Activated T-cell treated with anti-CD3 and anti-CD28 coated beads, Interleukin-2, amount 50 U/mL, for 48 hours (primary cell): ENCODE measurements at regions not wholly inside any gene's neighbourhood (a gene's known extent, or its start where the extent isn't known, plus 50 kb on each side); places are given as distances from the start of the nearest gene placed in this dataset.
"Not testable (repeated sequence)": the region's sequence is repeated elsewhere in the genome, so short reads cannot be mapped to it uniquely, and the experiment has no call there.

ENCODE experiments used
- DNase-seq, 2 experiments: peaks; one replicate each; pipeline ENCODE4 v3.0.0-alpha.2; 2020

GRCh38 chr6:112401083-112401482 lies 54.0 kb downstream of the RFPL4B start:
- DNase-seq = no peak

DNA sequence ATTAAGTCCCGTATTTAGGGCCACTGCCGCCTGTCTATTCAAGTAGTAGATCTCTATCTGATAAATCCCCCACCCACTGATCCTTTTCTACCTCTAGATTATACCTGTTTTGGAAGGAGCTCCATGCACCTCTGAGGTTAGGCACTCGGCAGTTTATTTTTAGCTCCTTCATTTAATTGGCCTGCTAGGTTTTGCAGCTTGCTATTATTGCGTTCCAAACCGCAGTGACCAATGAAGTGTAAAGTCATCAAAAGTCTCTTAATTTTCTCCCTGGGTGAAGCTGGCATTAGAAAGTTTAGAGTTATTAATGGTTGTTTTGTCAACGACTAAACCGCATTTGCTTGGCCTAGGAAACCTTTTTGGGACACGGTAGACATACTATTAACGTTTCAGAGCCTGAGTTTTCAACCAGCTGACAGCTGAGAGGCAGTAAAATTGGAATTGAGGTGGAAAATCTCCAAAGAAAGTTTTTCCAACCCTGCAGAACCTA lies 60.0 kb downstream of the RFPL4B start:
- no peak for DNase-seq

DNA sequence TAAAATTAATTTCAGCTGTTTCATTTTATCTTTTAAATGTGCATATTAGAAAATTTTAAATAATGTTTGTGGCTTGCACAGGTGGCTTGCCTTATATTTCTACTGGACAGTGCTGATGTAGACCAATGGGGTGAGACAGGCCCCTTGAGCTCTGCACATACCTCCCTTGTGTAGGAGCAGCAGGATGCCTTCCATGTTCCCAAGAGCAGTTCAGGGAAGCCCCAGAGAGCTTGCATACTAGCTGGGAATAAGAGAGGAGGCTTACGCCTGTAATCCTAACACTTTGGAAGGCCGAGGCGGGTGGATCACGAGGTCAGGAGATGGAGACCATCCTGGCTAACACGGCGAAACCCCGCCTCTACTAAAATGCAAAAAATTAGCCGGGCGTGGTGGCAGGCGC lies 61.4 kb downstream of the RFPL4B start:
- no peak for DNase-seq

DNA sequence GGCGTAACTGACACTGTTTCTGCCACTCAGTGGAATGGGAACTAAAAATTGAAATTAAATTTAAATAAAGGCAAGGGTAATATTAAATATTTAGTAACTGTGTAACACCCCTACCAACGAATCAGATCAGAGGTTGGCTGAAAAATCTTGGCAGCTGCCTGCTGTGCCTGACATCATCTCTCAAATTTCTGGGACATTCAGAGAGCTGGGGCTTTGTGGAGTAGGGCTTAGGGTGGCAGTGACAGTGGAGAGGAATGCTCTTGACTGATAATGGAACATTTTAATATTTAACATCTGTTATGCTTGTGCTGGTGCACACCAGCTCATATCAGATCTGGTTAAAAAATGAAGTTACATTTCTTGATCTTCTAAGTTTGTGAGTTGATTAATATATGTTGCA lies 62.2 kb downstream of the RFPL4B start:
- DNase-seq = no peak

GRCh38 chr6:112413780-112414179 lies 66.7 kb downstream of the RFPL4B start:
- no peak for DNase-seq

DNA sequence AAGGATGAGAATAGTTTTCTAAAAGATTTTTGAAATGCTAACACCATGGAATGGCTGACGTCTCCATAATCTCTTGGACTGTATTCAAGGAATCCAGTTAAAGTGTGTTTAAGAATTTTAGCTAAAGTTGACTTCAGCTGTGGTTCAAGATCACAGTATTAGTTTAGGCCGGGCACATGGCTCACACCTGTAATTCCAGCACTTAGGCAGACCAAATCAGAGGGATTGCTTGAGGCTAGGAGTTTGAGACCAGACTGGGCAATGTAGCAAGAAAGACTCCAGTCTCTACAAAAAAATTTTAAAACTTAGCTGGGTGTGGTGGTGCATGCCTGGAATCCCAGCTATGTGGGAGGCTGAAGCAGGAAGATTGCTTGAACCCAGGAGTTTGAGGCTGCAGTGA lies 68.2 kb downstream of the RFPL4B start:
- DNase-seq = no peak

GRCh38 chr6:112416866-112417265 lies 69.7 kb downstream of the RFPL4B start:
- DNase-seq = no peak

DNA sequence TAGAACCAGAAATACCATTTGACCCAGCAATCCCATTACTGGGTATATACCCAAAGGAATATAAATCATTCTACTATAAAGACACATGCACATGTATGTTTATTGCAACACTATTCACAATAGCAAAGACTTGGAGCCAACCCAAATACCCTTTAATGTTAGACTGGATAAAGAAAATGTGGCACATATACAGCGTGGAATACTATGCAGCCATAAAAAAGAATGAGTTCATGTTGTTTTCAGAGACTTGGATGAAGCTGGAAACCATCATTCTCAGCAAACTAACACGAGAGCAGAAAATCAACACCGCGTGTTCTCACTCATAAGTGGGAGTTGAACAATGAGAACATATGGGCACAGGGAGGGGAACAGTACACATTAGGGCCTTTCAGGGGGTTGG lies 79.9 kb downstream of the RFPL4B start:
- not testable (repeated sequence) for DNase-seq

DNA sequence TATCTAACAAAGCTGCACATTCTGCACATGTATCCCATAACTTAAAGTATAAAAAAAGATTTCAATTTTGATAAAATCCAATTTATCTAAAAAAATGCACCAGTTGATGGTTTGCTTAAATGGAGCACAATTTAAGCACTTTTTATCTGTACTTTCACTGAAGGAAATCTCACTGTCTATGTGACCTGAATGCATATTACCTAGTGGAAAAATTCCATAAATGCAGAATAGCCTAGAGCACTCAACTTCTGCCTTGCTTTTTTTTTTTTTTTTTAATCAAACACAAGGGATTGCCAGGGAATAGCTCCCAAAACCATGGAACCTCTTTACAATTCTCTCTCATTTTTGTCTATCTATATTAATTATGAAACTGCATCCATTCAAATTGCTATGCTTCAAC lies 80.4 kb downstream of the RFPL4B start:
- DNase-seq = no peak

GRCh38 chr6:112428477-112428876 lies 81.3 kb downstream of the RFPL4B start:
- no peak for DNase-seq

GRCh38 chr6:112429226-112429625 lies 82.1 kb downstream of the RFPL4B start:
- DNase-seq = no peak

DNA sequence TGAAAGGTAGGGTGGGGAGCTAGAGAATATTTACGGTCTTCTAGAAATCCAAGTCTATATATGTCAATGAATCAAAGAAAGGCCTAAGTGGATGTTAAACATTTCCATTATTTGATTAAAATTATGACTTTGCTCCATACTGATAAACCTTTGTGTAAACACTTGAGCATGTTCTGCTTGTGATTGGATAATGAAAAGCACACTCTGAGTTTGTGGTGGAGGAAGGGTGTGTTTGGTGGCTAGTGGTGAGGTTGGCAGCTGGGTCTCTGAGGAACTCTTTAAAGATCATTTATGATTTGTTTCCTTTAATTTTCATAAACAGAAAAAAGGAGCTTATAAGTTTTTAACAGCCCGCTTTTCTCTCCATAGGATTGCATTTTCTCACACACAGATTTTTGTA lies 84.7 kb downstream of the RFPL4B start:
- no peak for DNase-seq

DNA sequence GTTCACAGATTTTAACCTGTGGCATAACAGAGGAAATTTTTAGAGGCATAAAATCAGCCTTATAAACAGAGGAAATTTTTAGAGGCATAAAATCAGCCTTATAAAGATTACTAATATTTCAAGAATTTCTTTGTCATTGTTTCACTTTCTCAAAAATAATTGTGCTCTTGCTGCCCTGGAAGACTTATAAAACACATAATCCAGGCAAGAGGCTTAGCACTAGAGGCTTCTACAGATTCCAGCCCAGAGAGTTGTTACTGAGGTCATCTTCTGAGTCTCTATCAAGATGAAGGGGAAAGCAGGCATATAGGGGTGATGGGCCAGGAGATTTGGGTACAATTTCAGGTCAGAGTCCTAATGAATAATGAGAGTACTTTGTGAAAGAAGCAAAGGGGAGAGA lies 85.7 kb downstream of the RFPL4B start:
- no peak for DNase-seq

- DNase-seq = no peak
Measured at GRCh38 chr6:112433457-112433856, 86.3 kb downstream of the RFPL4B start.

- DNase-seq = no peak
Measured at GRCh38 chr6:112434896-112435435, 87.8 kb downstream of the RFPL4B start.

DNA sequence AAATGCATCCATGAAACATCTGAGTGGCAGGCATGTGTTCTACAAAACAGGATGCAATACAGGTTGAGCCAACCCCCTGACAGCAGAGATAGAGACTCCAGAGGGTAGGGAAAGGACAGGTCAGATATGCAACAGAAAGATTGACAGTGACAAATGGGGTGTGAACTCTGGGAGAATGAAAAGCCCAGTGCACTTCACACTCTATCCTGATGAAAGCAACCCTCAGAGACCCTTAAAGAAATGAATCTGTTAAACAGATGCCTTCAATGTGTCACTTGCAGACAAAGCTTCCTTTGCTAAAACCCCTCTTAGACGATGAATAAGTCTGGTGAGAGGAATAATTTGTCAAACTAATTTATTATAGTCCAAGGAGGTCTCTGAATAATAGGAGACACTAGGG lies 89.9 kb downstream of the RFPL4B start:
- no peak for DNase-seq

DNA sequence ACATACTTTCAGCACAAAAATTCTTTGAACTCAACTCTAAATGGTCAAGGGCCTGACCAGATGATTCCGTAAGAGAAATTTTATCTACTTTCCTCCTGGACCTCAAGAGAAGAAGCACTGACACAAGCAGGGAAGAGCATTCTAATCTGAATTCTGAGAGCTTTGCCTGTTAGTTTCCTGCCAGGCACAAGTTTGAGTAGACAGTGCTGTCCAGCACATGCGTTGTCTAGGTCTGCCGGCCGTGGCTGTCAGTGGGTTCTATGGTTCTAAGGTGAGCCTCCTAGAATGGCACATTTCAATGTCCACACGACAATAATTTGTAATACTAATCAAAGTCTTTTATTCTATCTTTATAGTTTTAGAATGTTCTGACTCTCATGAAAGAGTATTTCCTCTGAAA lies 91.9 kb downstream of the RFPL4B start:
- DNase-seq = no peak

DNA sequence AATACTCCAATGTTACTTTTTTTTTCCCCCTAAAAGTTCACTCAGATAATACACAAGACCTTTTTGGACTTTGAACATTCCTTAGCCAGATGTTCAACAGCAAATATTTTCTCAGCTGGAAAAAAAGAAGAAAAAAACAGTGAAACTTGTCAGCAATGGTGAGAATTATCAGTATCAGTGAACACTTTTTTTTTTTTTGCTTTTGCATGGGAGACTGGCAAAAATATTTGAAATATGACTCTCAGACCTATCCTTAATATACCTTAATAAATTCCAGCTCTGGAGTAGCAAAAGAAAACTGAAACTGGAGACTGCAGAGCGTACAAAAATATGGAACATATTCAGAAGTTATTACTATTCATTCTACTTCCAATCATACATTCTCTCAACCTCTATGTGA lies 92.3 kb downstream of the RFPL4B start:
- no peak for DNase-seq

DNA sequence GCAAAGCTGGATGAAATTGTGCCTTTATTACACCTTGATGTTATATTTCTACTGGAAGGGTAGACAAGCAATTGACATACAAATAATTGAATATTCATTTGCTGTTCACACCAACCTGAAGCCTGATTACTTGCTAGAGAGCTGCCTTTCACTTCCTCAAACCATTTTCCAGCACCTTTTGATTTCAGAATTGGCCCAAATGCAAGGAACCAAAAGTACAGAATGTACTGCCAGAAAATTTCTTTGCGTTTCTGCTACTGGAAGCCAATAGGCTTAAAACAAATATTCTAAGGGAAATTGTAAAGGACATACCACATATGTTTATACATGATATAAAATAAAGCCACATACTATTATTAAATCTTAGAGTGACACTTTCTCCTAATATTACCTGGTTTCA lies 94.5 kb downstream of the RFPL4B start:
- no peak for DNase-seq

- no peak for DNase-seq
Measured at GRCh38 chr6:112443179-112444065, 96.3 kb downstream of the RFPL4B start.

DNA sequence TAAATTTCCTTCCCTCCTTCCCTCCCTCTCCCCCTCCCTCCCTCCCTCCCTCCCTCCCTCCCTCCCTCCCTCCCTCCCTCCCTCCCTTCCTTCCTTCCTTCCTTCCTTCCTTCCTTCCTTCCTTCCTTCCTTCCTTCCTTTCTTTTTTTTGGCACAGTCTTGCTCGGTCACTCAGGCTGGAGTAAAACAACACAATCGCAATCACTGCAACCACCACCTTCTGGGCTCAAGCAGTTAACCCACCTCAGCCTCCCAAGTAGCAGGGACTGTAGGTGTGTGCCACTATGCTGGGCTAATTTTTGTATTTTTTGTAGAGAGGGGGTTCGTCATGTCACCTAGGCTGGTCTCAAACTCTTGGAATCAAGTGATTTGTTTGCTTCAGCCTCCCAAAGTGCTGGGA lies 101.7 kb downstream of the RFPL4B start:
- DNase-seq = not testable (repeated sequence)

DNA sequence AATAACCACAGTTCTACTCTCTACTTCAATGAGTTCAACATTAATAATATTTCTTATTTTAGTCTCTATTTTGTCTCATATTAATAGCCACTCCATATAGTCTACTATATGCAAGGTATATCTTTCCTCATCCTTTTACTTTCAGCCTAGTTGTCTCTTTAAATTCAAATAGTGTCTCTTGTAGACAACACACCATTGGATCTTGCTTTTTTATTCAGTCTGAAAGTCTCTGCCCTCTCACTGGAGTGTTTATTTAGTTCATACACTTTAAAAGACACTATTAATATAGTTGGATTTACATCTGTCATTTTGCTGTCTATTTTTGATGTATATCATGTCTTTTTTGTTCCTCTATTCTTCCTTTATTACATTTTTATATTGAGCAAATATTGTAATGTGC lies 103.5 kb downstream of the RFPL4B start:
- DNase-seq = no peak

DNA sequence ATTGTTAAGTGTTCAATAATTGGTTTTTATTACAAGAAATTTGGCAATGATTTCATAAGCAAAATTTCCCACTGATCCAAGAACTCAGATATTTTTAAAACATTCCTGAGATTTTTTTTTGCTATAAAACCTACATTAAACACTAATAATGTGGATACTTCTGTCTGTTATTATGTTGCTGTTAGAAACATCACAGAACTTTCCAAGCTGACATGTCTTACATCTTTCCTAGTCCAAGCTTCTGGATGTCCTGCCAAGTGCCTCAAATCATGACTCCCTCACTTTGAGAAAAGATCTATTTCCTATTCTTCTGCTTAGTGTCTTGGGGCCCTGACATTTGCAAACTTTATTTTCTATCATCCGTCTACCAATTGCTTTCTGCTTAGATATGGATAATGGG lies 110.8 kb downstream of the RFPL4B start:
- no peak for DNase-seq

GRCh38 chr6:112459758-112460304 lies 112.7 kb downstream of the RFPL4B start:
- no peak for DNase-seq
